ENCODE measurements at regions not wholly inside any gene's neighbourhood (a gene's known extent, or its start where the extent isn't known, plus 50 kb on each side); places are given as distances from the start of the nearest gene placed in this dataset.

DNA sequence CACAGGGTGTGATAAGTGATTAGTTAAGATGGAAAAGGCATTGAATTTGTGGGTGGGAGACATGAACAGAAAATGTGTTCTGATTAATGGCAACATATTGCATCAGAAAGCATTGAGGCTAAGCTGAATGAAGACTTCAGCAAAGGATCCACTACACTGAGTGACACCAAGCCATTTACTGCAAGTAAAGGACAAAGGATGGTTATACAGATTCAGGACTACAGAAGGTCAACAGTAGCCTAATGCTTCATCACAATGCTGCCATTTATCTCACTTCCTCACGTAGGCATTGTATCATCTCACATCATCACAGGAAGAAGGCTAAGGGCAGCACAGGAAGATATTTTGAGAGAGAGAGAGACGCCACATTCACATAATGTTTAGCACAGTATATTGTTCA lies 398.2 kb downstream of the COL12A1 start:
- H3K27ac ChIP-seq (ENCODE audit: low read depth in 1 of 2, low read length in 2 of 2): no peak overlapping the region
- no peaks in the 10 kb centered on the region for H3K27me3 ChIP-seq (ENCODE audit: control insufficient read depth in 1 of 2, insufficient read depth in 2 of 2, low read length in 1 of 2)
- no peaks in the 10 kb centered on the region for H3K36me3 ChIP-seq (ENCODE audit: control insufficient read depth in 1 of 2, insufficient read depth in 2 of 2, low read length in 1 of 2)
- H3K4me3 ChIP-seq (ENCODE audit: low read length in 2 of 2): no peak overlapping the region
- no peak for DNase-seq
- H3K4me1 ChIP-seq (ENCODE audit: control insufficient read depth in 1 of 2, insufficient read depth in 2 of 2, low read length in 2 of 2): no peaks in the 10 kb centered on the region
- WGBS, 2 donors: 91 to 92% methylated on average over 2 of the region's 2 CpGs
- ATAC-seq (ENCODE audit: low FRiP score): no peak
- intact Hi-C loops (cut with DNase I): no loop called here
- no peaks in the 10 kb centered on the region for H3K9me3 ChIP-seq (ENCODE audit: control insufficient read depth, low read length)

- no peaks in the 10 kb centered on the region for H3K36me3 ChIP-seq (ENCODE audit: control insufficient read depth in 1 of 2, insufficient read depth in 2 of 2, low read length in 1 of 2)
- intact Hi-C loops (cut with DNase I): no loop called here
- H3K9me3 ChIP-seq (ENCODE audit: control insufficient read depth, low read length): no peaks in the 10 kb centered on the region
- WGBS, 2 donors: 55 to 66% methylated on average over 5 of the region's 5 CpGs
- H3K27me3 ChIP-seq (ENCODE audit: control insufficient read depth in 1 of 2, insufficient read depth in 2 of 2, low read length in 1 of 2): no peaks in the 10 kb centered on the region
- no peak overlapping the region for H3K4me3 ChIP-seq (ENCODE audit: low read length in 2 of 2)
- DNase-seq: no peak
- no peaks in the 10 kb centered on the region for H3K4me1 ChIP-seq (ENCODE audit: control insufficient read depth in 1 of 2, insufficient read depth in 2 of 2, low read length in 2 of 2)
- H3K27ac ChIP-seq (ENCODE audit: low read depth in 1 of 2, low read length in 2 of 2): no peak overlapping the region
- peak; percentile 50 for ATAC-seq (ENCODE audit: low FRiP score)
Measured at GRCh38 chr6:74805916-74806696, 399.7 kb downstream of the COL12A1 start.

- H3K9me3 ChIP-seq (ENCODE audit: control insufficient read depth, low read length): no peaks in the 10 kb centered on the region
- H3K36me3 ChIP-seq (ENCODE audit: control insufficient read depth in 1 of 2, insufficient read depth in 2 of 2, low read length in 1 of 2): no peaks in the 10 kb centered on the region
- ATAC-seq (ENCODE audit: low FRiP score) (no peak), DNase-seq (no peak)
- H3K4me1 ChIP-seq (ENCODE audit: control insufficient read depth in 1 of 2, insufficient read depth in 2 of 2, low read length in 2 of 2): no peaks in the 10 kb centered on the region
- no peak overlapping the region for H3K27ac ChIP-seq (ENCODE audit: low read depth in 1 of 2, low read length in 2 of 2)
- no peak overlapping the region for H3K4me3 ChIP-seq (ENCODE audit: low read length in 2 of 2)
- H3K27me3 ChIP-seq (ENCODE audit: control insufficient read depth in 1 of 2, insufficient read depth in 2 of 2, low read length in 1 of 2): no peaks in the 10 kb centered on the region
- intact Hi-C loops (cut with DNase I): no loop called here
- WGBS, 2 donors: 70 to 81% methylated on average over 1 of the region's 1 CpG
Measured at GRCh38 chr6:74798302-74798701, 407.6 kb downstream of the COL12A1 start.

DNA sequence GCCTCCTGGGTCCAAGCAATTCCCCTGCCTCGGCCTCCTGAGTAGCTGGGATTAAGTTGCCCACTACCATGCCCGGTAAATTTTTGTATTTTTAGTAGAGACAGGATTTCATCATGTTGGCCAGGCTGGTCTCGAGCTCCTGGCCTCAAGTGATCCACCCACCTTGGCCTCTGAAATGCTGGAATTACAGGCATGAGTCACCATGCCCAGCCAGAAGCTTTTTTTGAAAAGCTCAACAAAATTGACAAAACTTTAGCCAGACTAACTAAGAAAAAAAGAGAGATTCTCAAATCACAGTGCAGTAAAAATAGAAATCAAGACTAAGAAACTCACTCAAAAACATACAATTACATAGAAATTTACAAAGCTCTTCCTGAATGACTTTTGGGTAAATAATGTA lies 420.6 kb downstream of the COL12A1 start:
- H3K27me3 ChIP-seq (ENCODE audit: control insufficient read depth in 1 of 2, insufficient read depth in 2 of 2, low read length in 1 of 2): no peaks in the 10 kb centered on the region
- ATAC-seq (ENCODE audit: low FRiP score) (no peak), DNase-seq (no peak)
- H3K4me1 ChIP-seq (ENCODE audit: control insufficient read depth in 1 of 2, insufficient read depth in 2 of 2, low read length in 2 of 2): no peaks in the 10 kb centered on the region
- no peak overlapping the region for H3K27ac ChIP-seq (ENCODE audit: low read depth in 1 of 2, low read length in 2 of 2)
- H3K4me3 ChIP-seq (ENCODE audit: low read length in 2 of 2): no peak overlapping the region
- no peaks in the 10 kb centered on the region for H3K36me3 ChIP-seq (ENCODE audit: control insufficient read depth in 1 of 2, insufficient read depth in 2 of 2, low read length in 1 of 2)
- peaks cover 1% of the 10 kb centered on the region for H3K9me3 ChIP-seq (ENCODE audit: control insufficient read depth, low read length)
- WGBS, 2 donors: 33 to 38% methylated on average over 3 of the region's 3 CpGs
- intact Hi-C loops (cut with DNase I): loop anchor here in 1 of 2 donors (10.0 kb wide), 1 partner anchor 270 kb away; no protein-coding TSS in a partner anchor

GRCh38 chr6:74782346-74782745 lies 423.5 kb downstream of the COL12A1 start:
- no peaks in the 10 kb centered on the region for H3K27me3 ChIP-seq (ENCODE audit: control insufficient read depth in 1 of 2, insufficient read depth in 2 of 2, low read length in 1 of 2)
- no peak overlapping the region for H3K27ac ChIP-seq (ENCODE audit: low read depth in 1 of 2, low read length in 2 of 2)
- ATAC-seq (ENCODE audit: low FRiP score) (no peak), DNase-seq (no peak)
- H3K4me3 ChIP-seq (ENCODE audit: low read length in 2 of 2): no peak overlapping the region
- H3K36me3 ChIP-seq (ENCODE audit: control insufficient read depth in 1 of 2, insufficient read depth in 2 of 2, low read length in 1 of 2): no peaks in the 10 kb centered on the region
- no peaks in the 10 kb centered on the region for H3K9me3 ChIP-seq (ENCODE audit: control insufficient read depth, low read length)
- no peaks in the 10 kb centered on the region for H3K4me1 ChIP-seq (ENCODE audit: control insufficient read depth in 1 of 2, insufficient read depth in 2 of 2, low read length in 2 of 2)
- intact Hi-C loops (cut with DNase I): loop anchor here in 1 of 2 donors (10.0 kb wide), 1 partner anchor 272 kb away; no protein-coding TSS in a partner anchor
- WGBS, 2 donors: 4 to 9% methylated on average over 1 of the region's 1 CpG

DNA sequence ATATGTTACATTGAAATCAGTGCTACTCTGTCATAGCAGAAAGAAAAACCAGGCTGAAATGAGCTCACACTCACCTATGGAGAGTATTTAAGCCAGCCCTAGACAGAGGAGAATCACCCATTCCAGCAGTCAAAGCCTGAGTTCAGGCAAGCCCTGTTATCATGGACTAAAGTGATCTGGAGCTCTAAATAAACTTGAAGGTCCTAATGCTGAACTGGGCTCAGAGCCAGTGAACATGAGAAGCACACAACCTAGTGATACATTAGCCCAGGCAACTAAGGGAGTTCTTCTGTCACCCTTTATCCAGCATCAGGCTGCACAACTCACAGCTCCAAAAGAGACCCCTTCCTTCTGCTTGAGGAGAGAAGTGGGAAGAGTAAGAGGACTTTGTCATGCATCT lies 425.0 kb downstream of the COL12A1 start:
- Histone ChIP-seq H3K4me1 (ENCODE audit: control insufficient read depth in 1 of 2, insufficient read depth in 2 of 2, low read length in 2 of 2) (no peaks in the 10 kb centered on the region), H3K27me3 (ENCODE audit: control insufficient read depth in 1 of 2, insufficient read depth in 2 of 2, low read length in 1 of 2) (no peaks in the 10 kb centered on the region), H3K4me3 (ENCODE audit: low read length in 2 of 2) (no peak overlapping the region), H3K27ac (ENCODE audit: low read depth in 1 of 2, low read length in 2 of 2) (no peak overlapping the region), H3K36me3 (ENCODE audit: control insufficient read depth in 1 of 2, insufficient read depth in 2 of 2, low read length in 1 of 2) (no peaks in the 10 kb centered on the region), H3K9me3 (ENCODE audit: control insufficient read depth, low read length) (no peaks in the 10 kb centered on the region)
- DNase-seq: no peak
- no peak for ATAC-seq (ENCODE audit: low FRiP score)
- intact Hi-C loops (cut with DNase I): loop anchor here in 1 of 2 donors (10.0 kb wide), 1 partner anchor 274 kb away; no protein-coding TSS in a partner anchor

DNA sequence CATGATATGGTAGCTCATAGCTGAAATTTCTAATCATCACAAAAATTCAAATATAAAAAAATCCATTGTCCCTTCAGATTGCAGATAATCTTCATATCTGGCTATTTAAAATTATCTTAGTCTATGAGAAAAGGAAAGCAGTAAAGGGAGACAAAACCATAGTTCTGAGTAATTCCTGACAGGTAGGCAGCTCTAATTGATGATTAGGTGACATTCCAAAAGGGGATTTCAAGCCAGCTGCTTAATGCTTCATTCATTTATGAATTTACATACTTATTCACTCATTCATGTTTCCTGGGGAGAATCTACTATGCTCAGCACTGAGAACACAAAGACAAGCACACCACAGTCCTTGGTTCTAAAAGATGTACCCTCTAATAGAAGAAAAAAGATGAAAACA lies 437.1 kb downstream of the COL12A1 start:
- no peak overlapping the region for H3K4me3 ChIP-seq (ENCODE audit: low read length in 2 of 2)
- no peak overlapping the region for H3K27ac ChIP-seq (ENCODE audit: low read depth in 1 of 2, low read length in 2 of 2)
- H3K9me3 ChIP-seq (ENCODE audit: control insufficient read depth, low read length): no peaks in the 10 kb centered on the region
- H3K4me1 ChIP-seq (ENCODE audit: control insufficient read depth in 1 of 2, insufficient read depth in 2 of 2, low read length in 2 of 2): no peaks in the 10 kb centered on the region
- no peak for ATAC-seq (ENCODE audit: low FRiP score)
- no peaks in the 10 kb centered on the region for H3K27me3 ChIP-seq (ENCODE audit: control insufficient read depth in 1 of 2, insufficient read depth in 2 of 2, low read length in 1 of 2)
- DNase-seq: no peak
- intact Hi-C loops (cut with DNase I): no loop called here
- no peaks in the 10 kb centered on the region for H3K36me3 ChIP-seq (ENCODE audit: control insufficient read depth in 1 of 2, insufficient read depth in 2 of 2, low read length in 1 of 2)

- Histone ChIP-seq H3K4me1 (ENCODE audit: control insufficient read depth in 1 of 2, insufficient read depth in 2 of 2, low read length in 2 of 2) (no peaks in the 10 kb centered on the region), H3K27me3 (ENCODE audit: control insufficient read depth in 1 of 2, insufficient read depth in 2 of 2, low read length in 1 of 2) (no peaks in the 10 kb centered on the region), H3K36me3 (ENCODE audit: control insufficient read depth in 1 of 2, insufficient read depth in 2 of 2, low read length in 1 of 2) (no peaks in the 10 kb centered on the region), H3K4me3 (ENCODE audit: low read length in 2 of 2) (no peak overlapping the region), H3K9me3 (ENCODE audit: control insufficient read depth, low read length) (no peaks in the 10 kb centered on the region), H3K27ac (ENCODE audit: low read depth in 1 of 2, low read length in 2 of 2) (no peak overlapping the region)
- ATAC-seq (ENCODE audit: low FRiP score) (no peak), DNase-seq (no peak)
- intact Hi-C loops (cut with DNase I): no loop called here
- whole genome bisulfite sequencing, 2 donors: 43 to 45% methylated on average over 3 of the region's 3 CpGs
Measured at GRCh38 chr6:74768120-74768519, 437.7 kb downstream of the COL12A1 start.

GRCh38 chr6:74765486-74765885 lies 440.4 kb downstream of the COL12A1 start:
- no peak overlapping the region for H3K4me3 ChIP-seq (ENCODE audit: low read length in 2 of 2)
- no peaks in the 10 kb centered on the region for H3K36me3 ChIP-seq (ENCODE audit: control insufficient read depth in 1 of 2, insufficient read depth in 2 of 2, low read length in 1 of 2)
- no peaks in the 10 kb centered on the region for H3K4me1 ChIP-seq (ENCODE audit: control insufficient read depth in 1 of 2, insufficient read depth in 2 of 2, low read length in 2 of 2)
- intact Hi-C loops (cut with DNase I): no loop called here
- no peaks in the 10 kb centered on the region for H3K27me3 ChIP-seq (ENCODE audit: control insufficient read depth in 1 of 2, insufficient read depth in 2 of 2, low read length in 1 of 2)
- ATAC-seq (ENCODE audit: low FRiP score) (no peak), DNase-seq (no peak)
- H3K9me3 ChIP-seq (ENCODE audit: control insufficient read depth, low read length): no peaks in the 10 kb centered on the region
- H3K27ac ChIP-seq (ENCODE audit: low read depth in 1 of 2, low read length in 2 of 2): no peak overlapping the region
- WGBS, 2 donors: 79 to 93% methylated on average over 3 of the region's 3 CpGs

Measured in aorta (tissue), 5 donors.